ENCODE measurements at regions not wholly inside any gene's neighbourhood (a gene's known extent, or its start where the extent isn't known, plus 50 kb on each side); places are given as distances from the start of the nearest gene placed in this dataset.
A peak's percentile ranks its signal among the peaks of the same experiment; 100 is the strongest.

- TF ChIP-seq CTCF (conservative IDR thresholded peaks at IDR 0.05), result no peak
- no peaks in the 10 kb centered on the region for H3K36me3 Mint-ChIP-seq (ENCODE audit: low read depth)
- Histone ChIP-seq H3K27ac (ENCODE audit: low read depth, low read length) (no peak overlapping the region), H3K4me1 (ENCODE audit: control insufficient read depth, insufficient read depth, low read length) (no peaks in the 10 kb centered on the region), H3K4me3 (ENCODE audit: low read length) (no peak overlapping the region), H3K27me3 (ENCODE audit: control insufficient read depth, insufficient read depth, low read length, poor library complexity, severe bottlenecking) (no peaks in the 10 kb centered on the region), H3K36me3 (ENCODE audit: control insufficient read depth, insufficient read depth, low read length) (no peaks in the 10 kb centered on the region), H3K9ac (ENCODE audit: extremely low read depth, low read length, poor library complexity, severe bottlenecking) (no peak overlapping the region), H3K9me3 (ENCODE audit: control insufficient read depth, low read length) (no peaks in the 10 kb centered on the region)
- DNase-seq, result peak; percentile 14
- peaks cover 3% of the 10 kb centered on the region for H3K27me3 Mint-ChIP-seq (ENCODE audit: insufficient read depth)
- H3K27ac Mint-ChIP-seq, result no peak overlapping the region
- H3K4me1 Mint-ChIP-seq, result no peaks in the 10 kb centered on the region
- no peaks in the 10 kb centered on the region for H3K9me3 Mint-ChIP-seq
- no peak overlapping the region for H3K4me3 Mint-ChIP-seq
- 88 to 100% methylated on average over 2 to 3 of the region's 3 CpGs for WGBS, 2 experiments (ENCODE audit: insufficient coverage in 1 of 2, insufficient read length in 1 of 2)
Observed at GRCh38 chr19:30667746-30668145, 295.6 kb downstream of the ZNF536 start.

- H3K36me3 Mint-ChIP-seq (ENCODE audit: low read depth), result no peaks in the 10 kb centered on the region
- no peaks in the 10 kb centered on the region for H3K27me3 ChIP-seq (ENCODE audit: control insufficient read depth, insufficient read depth, low read length, poor library complexity, severe bottlenecking)
- no peaks in the 10 kb centered on the region for H3K9me3 ChIP-seq (ENCODE audit: control insufficient read depth, low read length)
- no peaks in the 10 kb centered on the region for H3K4me1 ChIP-seq (ENCODE audit: control insufficient read depth, insufficient read depth, low read length)
- no peak for TF ChIP-seq CTCF (conservative IDR thresholded peaks at IDR 0.05)
- WGBS, 2 experiments (ENCODE audit: insufficient coverage in 1 of 2, insufficient read length in 1 of 2), result 80 to 90% methylated on average over 1 to 7 of the region's 7 CpGs
- no peak overlapping the region for H3K4me3 Mint-ChIP-seq
- DNase-seq, result peak; percentile 37
- H3K27ac Mint-ChIP-seq, result no peak overlapping the region
- H3K9ac ChIP-seq (ENCODE audit: extremely low read depth, low read length, poor library complexity, severe bottlenecking), result no peak overlapping the region
- no peak overlapping the region for H3K27ac ChIP-seq (ENCODE audit: low read depth, low read length)
- no peaks in the 10 kb centered on the region for H3K9me3 Mint-ChIP-seq
- H3K4me1 Mint-ChIP-seq, result peaks cover 4% of the 10 kb centered on the region
- H3K36me3 ChIP-seq (ENCODE audit: control insufficient read depth, insufficient read depth, low read length), result no peaks in the 10 kb centered on the region
- H3K27me3 Mint-ChIP-seq (ENCODE audit: insufficient read depth), result peaks cover 3% of the 10 kb centered on the region
- no peak overlapping the region for H3K4me3 ChIP-seq (ENCODE audit: low read length)
Observed at GRCh38 chr19:30667227-30667626, 295.0 kb downstream of the ZNF536 start.

GRCh38 chr19:30666301-30666803 lies 294.2 kb downstream of the ZNF536 start:
- Mint-ChIP-seq H3K27ac (no peak overlapping the region), H3K4me3 (no peak overlapping the region), H3K9me3 (no peaks in the 10 kb centered on the region), H3K36me3 (ENCODE audit: low read depth) (no peaks in the 10 kb centered on the region), H3K27me3 (ENCODE audit: insufficient read depth) (peaks cover 3% of the 10 kb centered on the region), H3K4me1 (peaks cover 5% of the 10 kb centered on the region)
- TF ChIP-seq CTCF (conservative IDR thresholded peaks at IDR 0.05), result peak; percentile 91
- Histone ChIP-seq H3K4me1 (ENCODE audit: control insufficient read depth, insufficient read depth, low read length) (no peaks in the 10 kb centered on the region), H3K9me3 (ENCODE audit: control insufficient read depth, low read length) (no peaks in the 10 kb centered on the region), H3K27me3 (ENCODE audit: control insufficient read depth, insufficient read depth, low read length, poor library complexity, severe bottlenecking) (no peaks in the 10 kb centered on the region), H3K4me3 (ENCODE audit: low read length) (no peak overlapping the region), H3K9ac (ENCODE audit: extremely low read depth, low read length, poor library complexity, severe bottlenecking) (no peak overlapping the region), H3K27ac (ENCODE audit: low read depth, low read length) (no peak overlapping the region), H3K36me3 (ENCODE audit: control insufficient read depth, insufficient read depth, low read length) (no peaks in the 10 kb centered on the region)
- peak; percentile 92 for DNase-seq
- 5% methylated on average over 11 of the region's 11 CpGs; no CpG with 5 or more reads in 1 of the 2 experiments for WGBS, 2 experiments (ENCODE audit: insufficient coverage in 1 of 2, insufficient read length in 1 of 2)

Measured in endodermal cell (in vitro differentiated cells).